Stimulated activated CD4-positive, alpha-beta T cell treated with anti-CD3 and anti-CD28 coated beads, TNF-alpha, amount 100 ng/mL, for 24 hours (primary cell): ENCODE measurements at regions not wholly inside any gene's neighbourhood (a gene's known extent, or its start where the extent isn't known, plus 50 kb on each side); places are given as distances from the start of the nearest gene placed in this dataset.

Experiments
- DNase-seq, 3 experiments: peaks; one replicate each; pipeline ENCODE4 v3.0.0-alpha.2; 2020; ENCODE audit warnings: low read depth in 3 of 3

GRCh38 chr2:239691720-239692119 lies 290.9 kb upstream of the HDAC4 start:
- no peak for DNase-seq

GRCh38 chr2:239690651-239691631 lies 290.1 kb upstream of the HDAC4 start:
- no peak for DNase-seq

GRCh38 chr2:239689985-239690384 lies 289.2 kb upstream of the HDAC4 start:
- no peak for DNase-seq

GRCh38 chr2:239689410-239689809 lies 288.6 kb upstream of the HDAC4 start:
- no peak for DNase-seq

- DNase-seq: no peak
Observed at GRCh38 chr2:239688840-239689239, 288.0 kb upstream of the HDAC4 start.

GRCh38 chr2:239688122-239688681 lies 287.4 kb upstream of the HDAC4 start:
- DNase-seq: no peak

- DNase-seq: no peak
Observed at GRCh38 chr2:239687441-239687840, 286.6 kb upstream of the HDAC4 start.

- DNase-seq: no peak
Observed at GRCh38 chr2:239685965-239686364, 285.1 kb upstream of the HDAC4 start.

GRCh38 chr2:239685556-239685955 lies 284.7 kb upstream of the HDAC4 start:
- no peak for DNase-seq

GRCh38 chr2:239684996-239685395 lies 284.2 kb upstream of the HDAC4 start:
- DNase-seq: no peak

GRCh38 chr2:239684271-239684810 lies 283.5 kb upstream of the HDAC4 start:
- no peak for DNase-seq

- DNase-seq: no peak
Observed at GRCh38 chr2:239682518-239682917, 281.7 kb upstream of the HDAC4 start.

- DNase-seq: no peak
Observed at GRCh38 chr2:239679755-239680154, 278.9 kb upstream of the HDAC4 start.

GRCh38 chr2:239678666-239679296 lies 278.0 kb upstream of the HDAC4 start:
- DNase-seq: no peak

- DNase-seq: no peak
Observed at GRCh38 chr2:239678186-239678490, 277.3 kb upstream of the HDAC4 start.

GRCh38 chr2:239677453-239678185 lies 276.8 kb upstream of the HDAC4 start:
- DNase-seq: no peak

GRCh38 chr2:239676716-239677452 lies 276.1 kb upstream of the HDAC4 start:
- no peak for DNase-seq

- no peak for DNase-seq
Observed at GRCh38 chr2:239675826-239676715, 275.3 kb upstream of the HDAC4 start.

- no peak for DNase-seq
Observed at GRCh38 chr2:239674981-239675825, 274.4 kb upstream of the HDAC4 start.
